Uterus (tissue), 3 donors: ENCODE measurements at regions not wholly inside any gene's neighbourhood (a gene's known extent, or its start where the extent isn't known, plus 50 kb on each side); places are given as distances from the start of the nearest gene placed in this dataset.
"Not testable (repeated sequence)": the region's sequence is repeated elsewhere in the genome, so short reads cannot be mapped to it uniquely, and the experiment has no call there.

Source experiments
- DNase-seq, 2 donors: peaks; one replicate each; pipeline ENCODE4 v3.0.0-alpha.2; 2019 to 2020
- H3K27ac ChIP-seq, 2 donors: fragments of 200-600 bp; sonication (generic); 1 replicate in 1 of 2; 2 replicates in 1 of 2; pipeline ENCODE4 v1.5.1; 2016 to 2018
- H3K27me3 ChIP-seq, 2 donors: fragments of 200-600 bp; sonication (generic); one replicate each; pipeline ENCODE4 v1.5.1; 2018 to 2019; ENCODE audit warnings: control low read depth in 1 of 2
- H3K36me3 ChIP-seq, 2 donors: fragments of 200-600 bp; sonication (generic); one replicate each; pipeline ENCODE4 v1.5.1; 2019; ENCODE audit warnings: control low read depth in 1 of 2
- H3K4me1 ChIP-seq, 2 donors: fragments of 200-600 bp; sonication (generic); one replicate each; pipeline ENCODE4 v1.5.1; 2018 to 2019; ENCODE audit warnings: control low read depth in 1 of 2
- H3K4me3 ChIP-seq, 2 donors: fragments of 200-600 bp; sonication (generic); 1 replicate in 1 of 2; 2 replicates in 1 of 2; pipeline ENCODE4 v1.5.1; 2018 to 2019; ENCODE audit warnings: mild to moderate bottlenecking in 1 of 2
- H3K9me3 ChIP-seq, 2 donors: fragments of 200-600 bp; sonication (generic); one replicate each; pipeline ENCODE4 v1.5.1; 2019; ENCODE audit warnings: control low read depth in 1 of 2
- CTCF ChIP-seq, 4 experiments: fragments of 200-600 bp in 2 of 4; fragments of 450-650 bp in 2 of 4; sonication (generic) in 2 of 4; IDR thresholded peaks; one replicate each; pipeline ENCODE4 v1.5.1; 2016 to 2019; ENCODE audit warnings: antibody characterized with exemption in 4 of 4, mild to moderate bottlenecking in 2 of 4, moderate library complexity in 1 of 4
- POLR2A ChIP-seq, 2 donors: fragments of 450-650 bp; IDR thresholded peaks; one replicate each; pipeline ENCODE4 v1.6.1; 2016; ENCODE audit warnings: antibody characterized with exemption in 2 of 2, mild to moderate bottlenecking in 1 of 2, moderate library complexity in 1 of 2
- intact Hi-C: fragments of 100-400 bp; cut with DNase I; formaldehyde crosslinking; loops from one replicate; pipeline ENCODE4 v1.15.1; 2023; ENCODE audit warnings: low total_unique reads
- donor health status: DM: yes; HTN: yes; CAD: no.

GRCh38 chr15:50857763-50858162 lies 50.7 kb upstream of the AP4E1 start:
- Histone ChIP-seq H3K4me1 (no peaks in the 10 kb centered on the region), H3K27me3 (no peaks in the 10 kb centered on the region), H3K36me3 (no peaks in the 10 kb centered on the region), H3K4me3 (no peak overlapping the region), H3K9me3 (no peaks in the 10 kb centered on the region), H3K27ac (peak overlapping the region; percentile 0 to 10)
- TF ChIP-seq POLR2A (IDR thresholded peaks at IDR 0.05) (no peak), CTCF (IDR thresholded peaks at IDR 0.05) (no peak)
- DNase-seq = no peak
- intact Hi-C loops = no loop called here

GRCh38 chr15:50854601-50855490 lies 53.6 kb upstream of the AP4E1 start:
- no peaks in the 10 kb centered on the region for H3K27me3 ChIP-seq
- no peaks in the 10 kb centered on the region for H3K36me3 ChIP-seq
- no peak for DNase-seq
- H3K27ac ChIP-seq = no peak overlapping the region
- TF ChIP-seq CTCF (IDR thresholded peaks at IDR 0.05) = no peak
- TF ChIP-seq POLR2A (IDR thresholded peaks at IDR 0.05) = no peak
- intact Hi-C loops = no loop called here
- no peaks in the 10 kb centered on the region for H3K4me1 ChIP-seq
- H3K4me3 ChIP-seq = no peak overlapping the region
- H3K9me3 ChIP-seq = no peaks in the 10 kb centered on the region

- Histone ChIP-seq H3K4me1 (no peaks in the 10 kb centered on the region), H3K27ac (no peak overlapping the region), H3K9me3 (no peaks in the 10 kb centered on the region), H3K4me3 (no peak overlapping the region), H3K27me3 (no peaks in the 10 kb centered on the region), H3K36me3 (no peaks in the 10 kb centered on the region)
- intact Hi-C loops = no loop called here
- no peak for TF ChIP-seq CTCF (IDR thresholded peaks at IDR 0.05)
- no peak for TF ChIP-seq POLR2A (IDR thresholded peaks at IDR 0.05)
- no peak for DNase-seq
Measured at GRCh38 chr15:50850003-50850402, 58.5 kb upstream of the AP4E1 start.

GRCh38 chr15:50848349-50848748 lies 60.1 kb upstream of the AP4E1 start:
- Histone ChIP-seq H3K27ac (no peak overlapping the region), H3K9me3 (no peaks in the 10 kb centered on the region), H3K27me3 (no peaks in the 10 kb centered on the region), H3K4me3 (no peak overlapping the region), H3K4me1 (no peaks in the 10 kb centered on the region), H3K36me3 (no peaks in the 10 kb centered on the region)
- TF ChIP-seq CTCF (IDR thresholded peaks at IDR 0.05) (no peak), POLR2A (IDR thresholded peaks at IDR 0.05) (no peak)
- DNase-seq = no peak
- intact Hi-C loops = no loop called here

- H3K27ac ChIP-seq, H3K4me1 ChIP-seq, H3K36me3 ChIP-seq, H3K9me3 ChIP-seq, H3K4me3 ChIP-seq, H3K27me3 ChIP-seq, DNase-seq, intact Hi-C loops: not testable (repeated sequence)
Measured at GRCh38 chr15:50845181-50845580, 63.3 kb upstream of the AP4E1 start.
